A549 (cell line): ENCODE measurements at regions not wholly inside any gene's neighbourhood (a gene's known extent, or its start where the extent isn't known, plus 50 kb on each side); places are given as distances from the start of the nearest gene placed in this dataset.

ENCODE experiments used
- ATAC-seq, 2 experiments: fragments of 200-7000 bp in 1 of 2; fragments of >200 bp in 1 of 2; cut with Nextera tagmentation in 1 of 2; cut with Tn5 transposase in 1 of 2; 3 replicates each; pipeline versions ENCODE4 v1.8.0 to v1.9.1; 2018 to 2020; ENCODE audit warnings: mild to moderate bottlenecking in 1 of 2, moderate library complexity in 1 of 2
- CTCF ChIA-PET: fragments of 300-600 bp; sonication (Branson Sonifier 250); formaldehyde crosslinking; extraction: SDS; loops from one replicate; lab custom pipeline; 2021; ENCODE audit warnings: antibody characterized with exemption, inconsistent platforms; lab: Yijun Ruan, JAX
- POLR2A ChIA-PET: fragments of 350-600 bp; formaldehyde crosslinking; extraction: SDS; loops from one replicate; lab custom pipeline; 2021; ENCODE audit warnings: antibody characterized with exemption, inconsistent platforms; lab: Yijun Ruan, JAX
- DNase-seq, 2 experiments: peaks; one replicate each; pipeline versions ENCODE4 v3.0.0 to v3.0.0-alpha.2; 2011 to 2016; ENCODE audit warnings: low read depth in 1 of 2, low spot score in 1 of 2
- FAIRE-seq: peaks from 2 replicates; lab custom pipeline; 2011; peaks lifted over from hg19 to GRCh38; lab: Jason Lieb, UNC
- H3K27ac ChIP-seq, 2 experiments: fragments of >200 bp; sonication (Bioruptor Twin); formaldehyde crosslinking; 3 replicates each; pipeline ENCODE4 v1.5.1; 2016 to 2017
- H3K4me1 ChIP-seq: fragments of >200 bp; sonication (Bioruptor Twin); formaldehyde crosslinking; 3 replicates; pipeline ENCODE4 v1.6.1; 2016
- H3K4me2 ChIP-seq: fragments of >200 bp; sonication (Bioruptor Twin); formaldehyde crosslinking; 3 replicates; pipeline ENCODE4 v1.6.1; 2016
- H3K4me3 ChIP-seq: fragments of >200 bp; sonication (Bioruptor Twin); formaldehyde crosslinking; 3 replicates; pipeline ENCODE4 v1.5.1; 2016
- H3K9me3 ChIP-seq: fragments of >200 bp; sonication (Bioruptor Twin); formaldehyde crosslinking; 3 replicates; pipeline ENCODE4 v1.6.1; 2016
- BCL3 ChIP-seq: fragments of >200 bp; sonication (Bioruptor Twin); formaldehyde crosslinking; IDR thresholded peaks from 3 replicates; pipeline ENCODE4 v1.6.1; 2016
- CBX2 ChIP-seq: fragments of 200-600 bp; sonication (generic); IDR thresholded peaks from 2 replicates; pipeline ENCODE4 v1.6.1; 2016; ENCODE audit warnings: low read depth, mild to moderate bottlenecking, borderline replicate concordance
- CEBPB ChIP-seq, 2 experiments: fragments of >200 bp in 1 of 2; sonication (Bioruptor Twin) in 1 of 2; formaldehyde crosslinking in 1 of 2; IDR thresholded peaks; 2 replicates each; pipeline ENCODE4 v1.6.1; 2012 to 2016
- CHD4 ChIP-seq: fragments of 200-600 bp; sonication (generic); IDR thresholded peaks from 2 replicates; pipeline ENCODE4 v1.6.1; 2016; ENCODE audit warnings: antibody characterized with exemption, mild to moderate bottlenecking, borderline replicate concordance
- E2F6 ChIP-seq: IDR thresholded peaks from 2 replicates; pipeline ENCODE4 v1.6.1; 2012; ENCODE audit warnings: low read depth, borderline replicate concordance
- EHMT2 ChIP-seq: fragments of 200-600 bp; sonication (generic); IDR thresholded peaks from 2 replicates; pipeline ENCODE4 v1.6.1; 2016; ENCODE audit warnings: antibody characterized with exemption, low read depth, mild to moderate bottlenecking, moderate library complexity
- FOSB ChIP-seq: fragments of 250-450 bp; sonication (Bioruptor Pico); IDR thresholded peaks from 2 replicates; pipeline ENCODE4 v1.5.0; 2020; ENCODE audit warnings: mild to moderate bottlenecking, moderate library complexity
- FOXS1 ChIP-seq: fragments of 250-450 bp; sonication (Bioruptor Pico); IDR thresholded peaks from 2 replicates; pipeline ENCODE4 v1.5.0; 2020; ENCODE audit warnings: mild to moderate bottlenecking, moderate library complexity
- GATA3 ChIP-seq: IDR thresholded peaks from 2 replicates; pipeline ENCODE4 v1.6.1; 2012; ENCODE audit warnings: borderline replicate concordance
- HDAC2 ChIP-seq: fragments of 200-600 bp; sonication (generic); IDR thresholded peaks from 2 replicates; pipeline ENCODE4 v1.6.1; 2016
- HES2 ChIP-seq: fragments of >200 bp; sonication (Bioruptor Twin); formaldehyde crosslinking; IDR thresholded peaks from 2 replicates; pipeline ENCODE4 v1.6.1; 2016
- HEYL ChIP-seq: fragments of 250-450 bp; sonication (Bioruptor Pico); IDR thresholded peaks from 2 replicates; pipeline ENCODE4 v1.8.0; 2021; ENCODE audit warnings: mild to moderate bottlenecking, moderate library complexity
- JUN ChIP-seq, 2 experiments: fragments of >200 bp; sonication (Bioruptor Twin); formaldehyde crosslinking; IDR thresholded peaks; 2 replicates in 1 of 2; 3 replicates in 1 of 2; pipeline ENCODE4 v1.6.1; 2016 to 2017
- KDM1A ChIP-seq: fragments of 200-600 bp; sonication (generic); IDR thresholded peaks from 2 replicates; pipeline ENCODE4 v1.6.1; 2016; ENCODE audit warnings: low read depth, mild to moderate bottlenecking
- MAZ ChIP-seq: fragments of 150-350 bp; IDR thresholded peaks from 2 replicates; pipeline ENCODE4 v1.6.1; 2014; ENCODE audit warnings: antibody characterized with exemption, low read depth, low read length, borderline replicate concordance
- MYC ChIP-seq: IDR thresholded peaks from 2 replicates; pipeline ENCODE4 v1.6.1; 2012; ENCODE audit warnings: mild to moderate bottlenecking, inconsistent platforms, low read length, improper control_type of control experiment, borderline replicate concordance
- NFE2L2 ChIP-seq: fragments of 150-350 bp; conservative IDR thresholded peaks from 2 replicates; pipeline ENCODE4 v1.6.1; 2014; ENCODE audit warnings: low read length
- PBX3 ChIP-seq: IDR thresholded peaks from 2 replicates; pipeline ENCODE4 v1.6.1; 2012
- POLR2AphosphoS2 ChIP-seq: conservative IDR thresholded peaks from 2 replicates; pipeline ENCODE4 v1.6.1; 2012; ENCODE audit warnings: low read length, improper control_type of control experiment, inconsistent platforms
- RARB ChIP-seq: fragments of 250-450 bp; sonication (Bioruptor Pico); IDR thresholded peaks from 2 replicates; pipeline ENCODE4 v1.8.0; 2021; ENCODE audit warnings: mild to moderate bottlenecking, moderate library complexity
- RCOR1 ChIP-seq: fragments of 150-350 bp; IDR thresholded peaks from 2 replicates; pipeline ENCODE4 v1.6.1; 2014; ENCODE audit warnings: antibody characterized with exemption, low read length, low read depth
- RFX5 ChIP-seq: fragments of 450-650 bp; IDR thresholded peaks from 2 replicates; pipeline ENCODE4 v1.7.1; 2014; ENCODE audit warnings: antibody characterized with exemption, mild to moderate bottlenecking, moderate library complexity
- RNF2 ChIP-seq: fragments of 200-600 bp; sonication (generic); IDR thresholded peaks from 2 replicates; pipeline ENCODE4 v1.6.1; 2016; ENCODE audit warnings: low read depth, mild to moderate bottlenecking, antibody characterized with exemption, moderate library complexity, borderline replicate concordance
- SREBF2 ChIP-seq: fragments of 450-650 bp; IDR thresholded peaks from 2 replicates; pipeline ENCODE4 v1.6.1; 2014; ENCODE audit warnings: mild to moderate bottlenecking, moderate library complexity
- TFCP2L1 ChIP-seq: fragments of 250-450 bp; sonication (Bioruptor Pico); IDR thresholded peaks from 2 replicates; pipeline ENCODE4 v1.5.0; 2021; ENCODE audit warnings: mild to moderate bottlenecking
- TP53 ChIP-seq: fragments of 250-450 bp; sonication (Bioruptor Pico); IDR thresholded peaks from 2 replicates; pipeline ENCODE4 v1.5.0; 2021; ENCODE audit warnings: mild to moderate bottlenecking, moderate library complexity
- USF2 ChIP-seq: fragments of 450-650 bp; IDR thresholded peaks from 2 replicates; pipeline ENCODE4 v1.6.1; 2014; ENCODE audit warnings: antibody characterized with exemption
- ZC3H11A ChIP-seq: fragments of 450-650 bp; IDR thresholded peaks from 2 replicates; pipeline ENCODE4 v1.6.1; 2014; ENCODE audit warnings: antibody characterized with exemption, mild to moderate bottlenecking
- ZFP36 ChIP-seq: fragments of 450-650 bp; IDR thresholded peaks from 2 replicates; pipeline ENCODE4 v1.6.1; 2014; ENCODE audit warnings: borderline replicate concordance; ENCODE audit not compliant: partially characterized antibody
- WGBS: methylation state at CpG from one replicate; pipeline ENCODE4 v1.1.6; 2017; ENCODE audit errors: missing lambda C conversion rate; 5-methylcytosine and 5-hydroxymethylcytosine counted together

- Histone ChIP-seq H3K4me3 (no peak overlapping the region), H3K9me3 (no peaks in the 10 kb centered on the region), H3K27ac (no peak overlapping the region), H3K4me1 (no peaks in the 10 kb centered on the region), H3K4me2 (no peak overlapping the region)
- WGBS = 96% methylated on average over 1 of the region's 1 CpG
- DNase-seq (no peak), FAIRE-seq (no peak), ATAC-seq (no peak)
- no peak for TF ChIP-seq NFE2L2
- TF ChIP-seq MYC = no peak
- TF ChIP-seq MAZ = no peak
- TF ChIP-seq E2F6 = no peak
- no peak for TF ChIP-seq HES2
- TF ChIP-seq CEBPB (IDR thresholded peaks at IDR 0.05) = no peak
- TF ChIP-seq JUN (IDR thresholded peaks at IDR 0.05) = no peak
- no peak for TF ChIP-seq FOXS1
- no peak for TF ChIP-seq RCOR1
- TF ChIP-seq RARB (CRISPR knock-in tag) = no peak
- TF ChIP-seq POLR2AphosphoS2 = no peak
- no peak for TF ChIP-seq CHD4
- no peak for TF ChIP-seq TFCP2L1 (CRISPR knock-in tag)
- ChIA-PET POLR2A (no interaction called here), CTCF (no interaction called here)
Measured at GRCh38 chr4:14929669-14930068, 72.6 kb upstream of the CPEB2 start.

- no peak for FAIRE-seq
- no peaks in the 10 kb centered on the region for H3K9me3 ChIP-seq
- no peak overlapping the region for H3K4me2 ChIP-seq
- ChIA-PET POLR2A (no interaction called here), CTCF (no interaction called here)
- TF ChIP-seq HES2 = no peak
- TF ChIP-seq HDAC2 = no peak
- no peak overlapping the region for H3K27ac ChIP-seq
- H3K4me3 ChIP-seq = no peak overlapping the region
- no peak for ATAC-seq
- WGBS = 74% methylated on average over 9 of the region's 9 CpGs
- DNase-seq = no peak
- no peaks in the 10 kb centered on the region for H3K4me1 ChIP-seq
Measured at GRCh38 chr4:14934704-14935390, 67.4 kb upstream of the CPEB2 start.

GRCh38 chr4:14943749-14944148 is 58.5 kb upstream of the CPEB2 start:
- H3K4me1 ChIP-seq = no peaks in the 10 kb centered on the region
- ChIA-PET POLR2A (no interaction called here), CTCF (no interaction called here)
- WGBS = 90% methylated on average over 7 of the region's 7 CpGs
- ATAC-seq (no peak), DNase-seq (no peak), FAIRE-seq (no peak)
- H3K4me3 ChIP-seq = no peak overlapping the region
- H3K9me3 ChIP-seq = no peaks in the 10 kb centered on the region
- no peak overlapping the region for H3K27ac ChIP-seq
- no peak overlapping the region for H3K4me2 ChIP-seq
- no peak for TF ChIP-seq RFX5
- no peak for TF ChIP-seq USF2
- no peak for TF ChIP-seq GATA3
- TF ChIP-seq HEYL (CRISPR knock-in tag) = no peak
- TF ChIP-seq FOXS1 = no peak
- TF ChIP-seq CBX2 = no peak
- TF ChIP-seq FOSB (CRISPR knock-in tag) = no peak
- no peak for TF ChIP-seq PBX3
- no peak for TF ChIP-seq TP53 (CRISPR knock-in tag)
- TF ChIP-seq ZC3H11A = no peak
- TF ChIP-seq KDM1A = no peak
- TF ChIP-seq RNF2 = no peak
- TF ChIP-seq SREBF2 = no peak
- no peak for TF ChIP-seq BCL3
- no peak for TF ChIP-seq EHMT2
- no peak for TF ChIP-seq HES2
- TF ChIP-seq ZFP36 = no peak
- no peak for TF ChIP-seq TFCP2L1 (CRISPR knock-in tag)
- TF ChIP-seq NFE2L2 = no peak
